ENCODE measurements at regions not wholly inside any gene's neighbourhood (a gene's known extent, or its start where the extent isn't known, plus 50 kb on each side); places are given as distances from the start of the nearest gene placed in this dataset.

- TF ChIP-seq CTCF (IDR thresholded peaks at IDR 0.05), result no peak
- no peak for TF ChIP-seq ZFX (IDR thresholded peaks at IDR 0.05; ENCODE audit: borderline replicate concordance)
Observed at GRCh38 chr12:116659771-116660481, 77.9 kb downstream of the SPRING1 start.

Measured in 22Rv1 (cell line).